HL-60 (cell line): ENCODE measurements at regions not wholly inside any gene's neighbourhood (a gene's known extent, or its start where the extent isn't known, plus 50 kb on each side); places are given as distances from the start of the nearest gene placed in this dataset.

Experiments
- DNase-seq, 2 experiments: peaks; one replicate each; pipeline ENCODE4 v3.0.0-alpha.2; 2010 to 2020; ENCODE audit warnings: low read depth in 1 of 2, low spot score in 1 of 2
- H3K27ac ChIP-seq: fragments of 250-450 bp; sonication (Bioruptor Pico); replicated peaks from 2 replicates; pipeline ENCODE4 v1.5.1; 2020; ENCODE audit warnings: mild to moderate bottlenecking, moderate library complexity
- H3K27me3 ChIP-seq: fragments of 250-450 bp; sonication (Bioruptor Pico); 2 replicates; pipeline ENCODE4 v1.5.1; 2021; ENCODE audit warnings: mild to moderate bottlenecking, moderate library complexity; ENCODE audit not compliant: insufficient read depth, poor library complexity, severe bottlenecking
- H3K4me3 ChIP-seq: replicated peaks from 2 replicates; pipeline ENCODE4 v1.5.1; 2011; ENCODE audit warnings: mild to moderate bottlenecking, control low read depth, low read length; ENCODE audit not compliant: insufficient read depth
- CTCF ChIP-seq: IDR thresholded peaks from one replicate; pipeline ENCODE4 v1.5.1; 2011; ENCODE audit warnings: low read length, control low read depth, inconsistent platforms; ENCODE audit not compliant: insufficient read depth
- GABPA ChIP-seq: IDR thresholded peaks from 2 replicates; pipeline ENCODE4 v1.6.1; 2012; ENCODE audit warnings: low read depth
- POLR2AphosphoS5 ChIP-seq: IDR thresholded peaks from 2 replicates; pipeline ENCODE4 v1.6.1; 2012; ENCODE audit warnings: low read depth
- REST ChIP-seq: IDR thresholded peaks from 2 replicates; pipeline ENCODE4 v1.6.1; 2012; ENCODE audit warnings: low read depth; ENCODE audit not compliant: insufficient replicate concordance
- SPI1 ChIP-seq: IDR thresholded peaks from 2 replicates; pipeline ENCODE4 v1.6.1; 2012; ENCODE audit warnings: low read depth, mild to moderate bottlenecking, borderline replicate concordance

GRCh38 chr4:114280645-114281044 is 301.2 kb upstream of the ARSJ start:
- DNase-seq: no peak
- H3K4me3 ChIP-seq: no peak overlapping the region
- no peak overlapping the region for H3K27ac ChIP-seq
- no peak for TF ChIP-seq CTCF
- TF ChIP-seq GABPA: no peak
- TF ChIP-seq SPI1: no peak
- no peak for TF ChIP-seq REST
- TF ChIP-seq POLR2AphosphoS5: no peak
- H3K27me3 ChIP-seq: no peaks in the 10 kb centered on the region

GRCh38 chr4:114281164-114281960 is 301.9 kb upstream of the ARSJ start:
- H3K27me3 ChIP-seq: no peaks in the 10 kb centered on the region
- no peak overlapping the region for H3K4me3 ChIP-seq
- no peak for DNase-seq
- TF ChIP-seq POLR2AphosphoS5: no peak
- TF ChIP-seq CTCF: no peak
- no peak for TF ChIP-seq REST
- no peak for TF ChIP-seq GABPA
- TF ChIP-seq SPI1: no peak
- no peak overlapping the region for H3K27ac ChIP-seq

- DNase-seq: no peak
- TF ChIP-seq CTCF: no peak
- Histone ChIP-seq H3K4me3 (no peak overlapping the region), H3K27ac (no peak overlapping the region), H3K27me3 (no peaks in the 10 kb centered on the region)
Measured at GRCh38 chr4:114282937-114283336, 303.5 kb upstream of the ARSJ start.

GRCh38 chr4:114284629-114285028 is 305.2 kb upstream of the ARSJ start:
- no peak overlapping the region for H3K27ac ChIP-seq
- no peaks in the 10 kb centered on the region for H3K27me3 ChIP-seq
- TF ChIP-seq POLR2AphosphoS5 (no peak), CTCF (no peak), SPI1 (no peak), GABPA (no peak), REST (no peak)
- H3K4me3 ChIP-seq: no peak overlapping the region
- no peak for DNase-seq
